HUES6 (cell line): ENCODE measurements at regions not wholly inside any gene's neighbourhood (a gene's known extent, or its start where the extent isn't known, plus 50 kb on each side); places are given as distances from the start of the nearest gene placed in this dataset.
"Not testable (repeated sequence)": the region's sequence is repeated elsewhere in the genome, so short reads cannot be mapped to it uniquely, and the experiment has no call there.

ENCODE experiments used
- H3K27ac ChIP-seq: 2 replicates; pipeline ENCODE4 v1.7.0; 2013; ENCODE audit warnings: low read depth, mild to moderate bottlenecking, low read length, inconsistent platforms
- H3K27me3 ChIP-seq: 2 replicates; pipeline ENCODE4 v1.6.1; 2013; ENCODE audit warnings: low read length; ENCODE audit not compliant: control insufficient read depth, insufficient read depth
- H3K36me3 ChIP-seq: 2 replicates; pipeline ENCODE4 v1.6.1; 2013; ENCODE audit warnings: low read length; ENCODE audit not compliant: control insufficient read depth, insufficient read depth
- H3K4me1 ChIP-seq: 2 replicates; pipeline ENCODE4 v1.6.1; 2013; ENCODE audit warnings: low read length; ENCODE audit not compliant: control insufficient read depth, insufficient read depth
- H3K4me3 ChIP-seq: 2 replicates; pipeline ENCODE4 v1.5.1; 2013; ENCODE audit warnings: low read depth, low read length
- H3K9ac ChIP-seq: one replicate; pipeline ENCODE4 v1.6.1; 2013; ENCODE audit warnings: mild to moderate bottlenecking, low read length
- H3K9me3 ChIP-seq: 2 replicates; pipeline ENCODE4 v1.6.1; 2013; ENCODE audit warnings: low read depth, low read length; ENCODE audit not compliant: control insufficient read depth, insufficient read depth

GRCh38 chr10:4281190-4281825, 496.3 kb upstream of the KLF6 start:
- no peaks in the 10 kb centered on the region for H3K36me3 ChIP-seq
- H3K4me3 ChIP-seq: no peak overlapping the region
- no peak overlapping the region for H3K9ac ChIP-seq
- no peaks in the 10 kb centered on the region for H3K9me3 ChIP-seq
- peaks cover 3% of the 10 kb centered on the region; the same call in 1 of the 2 replicates for H3K4me1 ChIP-seq
- no peak overlapping the region for H3K27ac ChIP-seq
- H3K27me3 ChIP-seq: no peaks in the 10 kb centered on the region

DNA sequence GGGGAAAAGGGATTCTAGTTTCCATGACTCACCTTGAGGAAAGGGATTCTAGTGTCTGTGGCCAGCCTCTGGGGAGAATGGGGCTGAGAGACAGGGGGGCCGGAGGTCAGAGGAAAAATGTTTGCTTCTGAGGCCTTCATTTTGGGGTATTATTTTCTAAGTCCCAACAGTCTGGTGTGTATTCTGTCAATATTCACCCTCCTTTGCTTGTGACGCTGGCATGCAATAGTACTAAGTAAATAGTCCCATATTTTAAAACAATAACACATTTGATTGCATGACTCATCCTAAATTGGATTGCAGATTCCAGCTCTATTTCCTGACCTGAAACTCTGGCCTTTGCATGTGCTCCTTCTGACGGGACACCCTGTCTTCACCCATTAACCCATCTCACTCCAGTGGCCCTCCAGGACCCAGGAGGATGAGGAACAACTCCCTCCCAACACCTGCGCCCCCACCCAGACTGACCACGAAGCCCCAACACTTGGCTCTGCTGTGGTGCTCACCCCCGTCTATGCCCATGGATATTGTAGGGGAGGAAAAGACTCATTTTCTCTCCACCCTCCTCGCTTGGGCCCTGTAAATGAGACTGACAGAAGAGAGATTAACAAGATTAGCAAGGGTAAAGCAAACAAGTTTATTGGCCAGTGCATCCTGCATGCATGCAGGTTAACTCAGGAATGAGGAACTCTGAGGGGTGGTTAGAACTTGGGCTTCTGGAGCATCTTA, 495.6 kb upstream of the KLF6 start:
- Histone ChIP-seq H3K9ac (no peak overlapping the region), H3K27ac (no peak overlapping the region)

DNA sequence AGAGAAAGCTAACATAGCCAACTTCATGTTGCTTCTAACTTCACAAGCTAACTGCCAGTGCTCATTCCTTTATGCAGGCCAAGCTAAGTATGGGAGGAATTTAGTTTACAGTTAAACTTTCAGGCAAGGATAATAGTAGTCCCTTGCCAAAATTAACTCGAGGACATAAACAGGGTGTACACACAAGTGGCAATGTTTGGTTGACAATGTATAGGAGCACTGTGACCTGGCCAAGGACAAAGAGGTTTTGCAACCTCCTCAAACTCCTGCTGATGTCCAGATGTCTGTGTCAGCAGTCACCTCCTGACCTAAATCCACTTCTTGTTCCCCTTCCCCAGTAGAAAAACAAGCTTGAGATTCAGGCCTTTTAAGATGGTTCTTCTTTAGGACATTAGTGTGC, 494.6 kb upstream of the KLF6 start:
- Histone ChIP-seq H3K9me3 (no peaks in the 10 kb centered on the region), H3K36me3 (no peaks in the 10 kb centered on the region), H3K27ac (no peak overlapping the region), H3K9ac (no peak overlapping the region), H3K27me3 (no peaks in the 10 kb centered on the region), H3K4me1 (peaks cover 3% of the 10 kb centered on the region; the same call in 1 of the 2 replicates), H3K4me3 (no peak overlapping the region)

More for the DNA sequence above, 495.6 kb upstream of the KLF6 start:
- Histone ChIP-seq H3K36me3 (no peaks in the 10 kb centered on the region), H3K4me1 (peaks cover 3% of the 10 kb centered on the region; the same call in 1 of the 2 replicates), H3K9me3 (no peaks in the 10 kb centered on the region), H3K4me3 (no peak overlapping the region), H3K27me3 (no peaks in the 10 kb centered on the region)

GRCh38 chr10:4278186-4278585, 493.2 kb upstream of the KLF6 start:
- peaks cover 3% of the 10 kb centered on the region; the same call in 1 of the 2 replicates for H3K4me1 ChIP-seq
- no peaks in the 10 kb centered on the region for H3K27me3 ChIP-seq

GRCh38 chr10:4276151-4276550, 491.1 kb upstream of the KLF6 start:
- Histone ChIP-seq H3K9me3 (peaks cover 12% of the 10 kb centered on the region), H3K9ac (no peak overlapping the region), H3K4me3 (no peak overlapping the region), H3K4me1 (peaks cover 3% of the 10 kb centered on the region; the same call in 1 of the 2 replicates), H3K27me3 (no peaks in the 10 kb centered on the region), H3K27ac (no peak overlapping the region), H3K36me3 (no peaks in the 10 kb centered on the region)

More at GRCh38 chr10:4278186-4278585, 493.2 kb upstream of the KLF6 start:
- Histone ChIP-seq H3K27ac (no peak overlapping the region), H3K9me3 (peaks cover 5% of the 10 kb centered on the region; the same call in 1 of the 2 replicates), H3K4me3 (no peak overlapping the region), H3K36me3 (no peaks in the 10 kb centered on the region), H3K9ac (no peak overlapping the region)

DNA sequence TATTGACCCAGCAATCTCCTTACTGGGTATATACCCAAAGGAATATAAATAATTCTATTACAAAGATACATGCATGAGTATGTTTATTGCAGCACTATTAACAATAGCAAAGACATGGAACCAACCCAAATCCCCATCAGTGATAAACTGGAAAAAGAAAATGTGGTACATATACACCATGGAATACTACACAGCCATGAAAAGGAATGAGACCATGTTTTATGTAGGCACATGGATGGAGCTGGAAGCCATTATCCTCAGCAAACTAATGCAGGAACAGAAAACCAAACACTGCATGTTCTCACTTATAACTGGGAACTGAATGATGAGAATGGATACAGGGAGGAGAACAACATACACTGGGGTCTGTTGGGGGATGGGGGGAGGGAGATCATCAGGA, 489.7 kb upstream of the KLF6 start:
- not testable (repeated sequence) for H3K27me3 ChIP-seq, H3K4me1 ChIP-seq, H3K27ac ChIP-seq, H3K4me3 ChIP-seq, H3K9ac ChIP-seq, H3K36me3 ChIP-seq
- H3K9me3 ChIP-seq: peaks cover 22% of the 10 kb centered on the region

GRCh38 chr10:4271193-4271592, 486.2 kb upstream of the KLF6 start:
- no peaks in the 10 kb centered on the region for H3K27me3 ChIP-seq
- H3K4me1 ChIP-seq: no peaks in the 10 kb centered on the region
- H3K27ac ChIP-seq: no peak overlapping the region
- H3K9ac ChIP-seq: no peak overlapping the region
- H3K9me3 ChIP-seq: peaks cover 27% of the 10 kb centered on the region
- no peaks in the 10 kb centered on the region for H3K36me3 ChIP-seq
- H3K4me3 ChIP-seq: no peak overlapping the region

- H3K36me3 ChIP-seq: no peaks in the 10 kb centered on the region
- no peaks in the 10 kb centered on the region for H3K27me3 ChIP-seq
- no peak overlapping the region for H3K9ac ChIP-seq
- no peak overlapping the region for H3K4me3 ChIP-seq
- H3K9me3 ChIP-seq: peaks cover 27% of the 10 kb centered on the region
- no peak overlapping the region for H3K27ac ChIP-seq
- H3K4me1 ChIP-seq: no peaks in the 10 kb centered on the region
Observed at GRCh38 chr10:4270116-4270515, 485.1 kb upstream of the KLF6 start.

GRCh38 chr10:4268490-4268889, 483.5 kb upstream of the KLF6 start:
- not testable (repeated sequence) for H3K4me3 ChIP-seq, H3K27me3 ChIP-seq, H3K27ac ChIP-seq, H3K4me1 ChIP-seq, H3K9ac ChIP-seq, H3K36me3 ChIP-seq
- peaks cover 23% of the 10 kb centered on the region for H3K9me3 ChIP-seq

DNA sequence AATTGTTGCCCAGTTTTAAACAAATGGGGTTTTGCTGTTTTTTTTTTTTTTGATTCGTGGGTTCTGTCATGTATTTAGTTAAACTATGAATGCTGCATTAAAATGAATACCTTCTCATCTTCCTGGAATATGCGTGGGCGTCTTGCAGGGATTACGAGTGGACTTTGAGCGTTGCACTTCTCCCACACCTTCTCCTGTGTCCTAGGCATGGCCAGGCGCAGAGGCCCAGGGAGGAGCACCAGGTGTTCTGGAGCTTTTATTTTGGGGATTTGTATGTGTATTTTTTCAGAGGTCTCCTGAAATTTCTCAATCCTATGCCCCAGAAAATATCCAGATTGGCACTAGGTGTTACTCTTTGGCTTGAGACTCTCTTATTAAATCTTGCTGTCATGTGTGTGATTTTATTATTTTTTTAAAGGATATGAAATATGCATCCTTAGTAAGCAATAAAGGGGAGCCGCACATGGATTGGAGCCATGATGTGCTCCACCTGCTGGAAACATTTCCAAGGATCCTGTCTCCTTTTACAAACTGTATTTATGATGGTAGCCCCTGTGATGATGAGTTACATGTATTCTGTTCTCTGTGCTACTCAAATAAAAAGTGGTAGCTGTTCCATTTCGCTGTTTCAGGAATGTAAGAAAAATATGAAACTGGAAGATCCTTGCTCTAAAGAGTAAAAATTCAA, 482.2 kb upstream of the KLF6 start:
- Histone ChIP-seq H3K4me1 (no peaks in the 10 kb centered on the region), H3K27ac (no peak overlapping the region), H3K9me3 (peaks cover 22% of the 10 kb centered on the region), H3K4me3 (no peak overlapping the region), H3K27me3 (no peaks in the 10 kb centered on the region), H3K9ac (no peak overlapping the region), H3K36me3 (no peaks in the 10 kb centered on the region)
